Dedifferentiated amniotic fluid mesenchymal stem cell (primary cell): ENCODE measurements at regions not wholly inside any gene's neighbourhood (a gene's known extent, or its start where the extent isn't known, plus 50 kb on each side); places are given as distances from the start of the nearest gene placed in this dataset.
"Not testable (repeated sequence)": the region's sequence is repeated elsewhere in the genome, so short reads cannot be mapped to it uniquely, and the experiment has no call there.

Experiments used
- DNase-seq: peaks from one replicate; pipeline ENCODE4 v3.0.0-alpha.2; 2016; ENCODE audit errors: extremely low spot score

DNA sequence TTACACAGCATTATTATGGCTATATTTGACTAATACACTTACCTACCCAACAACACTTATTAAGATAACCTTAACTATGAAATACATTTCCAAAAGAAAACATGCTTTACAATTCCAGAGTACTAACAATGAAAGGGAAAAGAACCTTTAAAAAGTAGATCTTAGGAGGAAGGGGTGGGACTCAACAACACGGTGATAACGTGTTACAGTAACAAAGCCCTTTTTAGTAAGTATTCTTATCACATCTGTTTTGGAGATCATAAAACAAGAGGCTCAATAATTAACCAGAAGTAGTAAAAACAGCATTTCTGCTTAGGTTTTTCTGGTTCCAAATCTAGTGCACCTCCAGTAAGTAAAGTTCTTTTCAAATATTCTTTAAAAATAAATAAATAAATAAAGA, 202.1 kb upstream of the SLC7A11 start:
- no peak for DNase-seq

DNA sequence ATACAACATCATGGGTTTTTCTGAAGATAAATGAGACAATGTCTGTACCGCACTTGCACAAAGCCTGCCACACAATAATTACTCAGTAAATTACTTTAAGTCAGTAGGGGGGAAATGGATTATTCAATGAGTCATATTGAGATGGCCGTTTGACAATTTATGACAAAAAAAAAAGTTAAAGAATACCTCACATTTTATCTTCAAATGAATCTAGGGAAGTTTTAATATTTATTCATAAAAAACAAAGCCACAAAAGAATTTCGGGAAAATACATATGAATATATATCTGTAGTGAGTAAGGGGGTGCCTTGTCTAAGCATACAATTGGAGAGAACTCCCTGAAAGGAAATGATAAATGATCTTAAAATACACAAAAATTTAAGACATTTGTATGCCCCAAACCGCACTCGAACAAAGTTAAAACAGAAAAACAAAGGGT, 197.0 kb upstream of the SLC7A11 start:
- DNase-seq = no peak

DNA sequence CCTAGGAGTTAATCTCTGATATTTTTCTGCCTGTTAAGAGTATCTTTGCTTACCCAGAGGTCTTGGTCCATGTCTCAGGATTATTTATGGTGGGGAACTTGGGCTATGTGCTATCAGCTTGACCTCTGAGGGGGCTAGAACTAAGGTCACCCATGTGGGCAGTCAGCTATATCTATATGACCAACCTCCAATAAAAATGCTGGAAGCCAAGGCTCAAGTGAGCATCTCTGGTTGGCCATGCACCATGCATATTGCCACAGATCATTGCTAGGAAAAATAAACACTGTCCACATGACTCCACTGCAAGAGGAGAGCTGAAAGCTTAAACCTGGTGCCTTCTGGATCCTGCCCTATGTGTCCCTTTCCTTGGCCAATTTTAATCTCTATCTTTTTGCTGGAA, 196.5 kb upstream of the SLC7A11 start:
- DNase-seq = no peak

DNA sequence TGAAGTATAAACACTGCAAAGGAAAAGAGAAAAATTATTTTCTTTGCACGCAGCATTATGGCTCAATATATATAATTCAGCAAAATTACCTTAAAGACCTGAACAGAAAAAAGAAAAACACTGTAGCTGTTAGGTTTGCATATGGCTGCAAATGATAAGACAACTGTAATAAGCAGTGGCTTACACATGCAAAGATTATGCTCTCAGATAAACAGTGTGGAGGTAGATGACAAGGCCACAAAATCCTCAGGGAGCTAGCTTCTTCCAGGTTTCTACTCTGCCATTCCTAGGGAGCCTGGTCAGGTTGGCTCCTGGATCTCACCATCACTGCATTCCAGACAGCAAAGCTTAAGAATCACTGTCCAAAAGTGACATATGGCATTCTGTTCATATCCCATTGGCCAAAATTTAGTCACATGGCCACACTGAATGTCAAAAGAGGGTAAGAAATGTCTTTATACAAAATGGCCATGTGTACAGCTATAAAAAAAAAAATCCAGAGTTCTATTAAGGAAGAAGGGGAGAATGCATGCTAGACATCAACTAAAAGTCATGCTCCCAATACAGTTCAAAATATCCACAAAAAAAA, 195.2 kb upstream of the SLC7A11 start:
- DNase-seq = no peak

DNA sequence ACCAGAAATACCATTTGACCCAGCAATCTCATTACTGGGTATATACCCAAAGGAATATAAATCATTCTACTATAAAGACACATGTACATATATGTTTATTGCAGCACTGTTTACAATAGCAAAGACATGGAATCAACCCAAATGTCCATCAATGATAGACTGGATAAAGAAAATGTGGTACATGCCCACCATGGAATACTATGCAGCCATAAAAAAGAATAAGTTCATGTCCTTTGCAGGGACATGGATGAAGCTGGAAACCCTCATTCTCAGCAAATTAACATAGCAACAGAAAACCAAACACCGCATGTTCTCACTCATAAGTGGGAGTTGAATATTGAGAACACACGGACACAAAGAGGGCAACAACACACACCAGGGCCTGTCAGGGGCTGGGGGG, 193.6 kb upstream of the SLC7A11 start:
- not testable (repeated sequence) for DNase-seq

DNA sequence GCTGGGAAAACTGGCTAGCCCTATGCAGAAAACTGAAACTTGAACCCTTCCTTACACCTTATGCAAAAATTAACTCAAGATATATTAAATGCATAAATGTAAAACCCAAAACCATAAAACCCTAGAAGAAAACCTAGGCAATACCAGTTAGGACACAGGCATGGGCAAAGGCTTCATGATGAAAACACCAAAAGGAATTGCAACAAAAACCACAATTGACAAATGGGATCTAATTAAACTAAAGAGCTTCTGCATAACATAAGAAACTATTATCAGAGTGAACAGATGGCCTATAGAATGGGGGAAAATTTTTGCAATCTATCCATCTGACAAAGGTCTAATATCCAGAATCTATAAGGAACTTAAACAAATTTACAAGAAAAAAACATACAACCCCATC, 192.9 kb upstream of the SLC7A11 start:
- DNase-seq = not testable (repeated sequence)

DNA sequence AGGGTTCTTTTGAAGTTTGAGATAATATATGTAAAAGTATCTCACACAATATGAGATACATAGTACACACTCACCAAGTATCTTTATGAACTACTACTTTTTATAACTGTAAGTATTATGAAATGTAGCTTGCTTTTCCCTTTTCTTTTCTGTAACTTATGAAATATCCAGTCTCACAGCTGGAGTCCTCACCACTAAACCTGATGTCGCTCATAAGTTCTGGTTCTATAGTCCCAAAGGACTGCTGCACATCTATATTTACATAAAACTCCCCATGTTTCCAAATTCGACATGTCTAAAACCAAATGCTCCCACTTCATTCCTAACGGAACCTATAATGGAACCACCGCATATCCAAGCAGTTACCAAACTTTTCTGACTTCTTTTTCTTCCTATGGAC, 186.5 kb upstream of the SLC7A11 start:
- no peak for DNase-seq

DNA sequence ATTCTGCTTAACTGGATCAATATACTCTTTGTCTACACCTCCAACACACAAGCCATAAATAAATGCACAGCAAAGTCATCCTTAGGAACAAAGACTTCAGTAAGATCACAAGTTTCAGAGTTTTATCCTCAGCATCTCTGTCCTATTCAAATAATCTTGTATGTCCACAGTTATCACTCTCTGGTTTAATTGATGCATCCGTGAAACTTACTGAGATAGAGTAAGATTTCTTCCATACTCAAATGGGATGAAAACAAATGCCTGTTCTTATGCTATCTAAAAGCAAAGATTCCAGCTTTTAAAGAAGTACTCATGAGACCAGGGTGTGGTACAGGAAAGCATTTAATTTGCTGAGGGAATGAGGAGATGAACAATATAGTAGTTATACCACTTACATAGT, 184.6 kb upstream of the SLC7A11 start:
- DNase-seq = no peak

DNA sequence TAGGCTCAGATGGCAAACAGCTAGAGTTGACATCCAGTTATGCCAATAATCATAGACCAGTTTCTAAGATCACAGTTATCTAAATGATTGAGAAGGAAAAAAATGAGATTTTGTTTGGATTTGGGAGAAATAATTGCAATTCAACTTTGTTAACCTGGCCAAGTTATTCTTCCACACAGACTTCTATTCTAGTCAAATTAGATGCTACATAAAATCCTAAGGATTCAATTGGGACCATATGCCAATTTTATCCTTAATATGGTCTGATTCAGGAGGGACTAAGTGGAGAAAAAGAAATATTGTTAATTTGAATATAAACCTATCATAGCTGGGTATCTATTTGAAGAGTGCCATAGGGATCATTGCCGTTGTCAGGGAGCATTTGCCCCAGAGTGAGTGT, 178.3 kb upstream of the SLC7A11 start:
- DNase-seq = no peak

DNA sequence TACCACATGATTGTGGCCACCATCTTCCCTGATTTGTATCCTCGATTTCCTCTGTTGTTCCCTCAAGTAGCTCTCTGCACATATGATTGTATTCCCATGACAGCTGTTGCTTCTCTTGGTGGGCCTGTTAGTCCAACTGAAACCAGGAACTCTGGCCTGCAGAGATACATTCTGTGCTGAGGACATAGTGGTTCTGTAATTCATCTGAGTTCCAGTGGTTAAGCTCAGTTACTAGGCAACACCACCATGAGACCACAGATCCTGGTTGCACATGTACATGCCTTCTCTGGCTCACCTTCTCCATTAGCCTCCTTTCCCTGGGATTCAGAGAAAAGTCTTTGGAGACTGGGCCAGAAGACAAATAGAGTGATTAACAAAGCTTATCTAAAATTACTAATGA, 172.1 kb upstream of the SLC7A11 start:
- no peak for DNase-seq

DNA sequence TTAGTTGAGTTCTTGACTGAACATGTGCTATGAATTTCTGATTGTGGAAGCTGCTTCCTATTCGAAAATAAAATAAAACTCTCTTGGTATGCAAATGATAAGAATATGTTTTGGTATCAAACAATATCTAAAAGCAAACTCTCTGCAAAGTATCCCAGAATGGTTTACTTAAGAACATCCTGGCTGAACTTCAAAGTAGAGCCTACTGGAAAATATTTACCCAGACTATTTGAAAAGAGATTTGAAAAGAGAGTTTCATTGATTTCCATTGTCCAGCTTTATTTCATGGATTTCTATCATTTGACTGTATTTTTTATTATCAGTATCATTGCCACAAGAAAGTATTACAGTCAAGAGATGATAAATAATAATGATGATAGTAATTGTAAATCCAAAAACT, 171.1 kb upstream of the SLC7A11 start:
- no peak for DNase-seq

DNA sequence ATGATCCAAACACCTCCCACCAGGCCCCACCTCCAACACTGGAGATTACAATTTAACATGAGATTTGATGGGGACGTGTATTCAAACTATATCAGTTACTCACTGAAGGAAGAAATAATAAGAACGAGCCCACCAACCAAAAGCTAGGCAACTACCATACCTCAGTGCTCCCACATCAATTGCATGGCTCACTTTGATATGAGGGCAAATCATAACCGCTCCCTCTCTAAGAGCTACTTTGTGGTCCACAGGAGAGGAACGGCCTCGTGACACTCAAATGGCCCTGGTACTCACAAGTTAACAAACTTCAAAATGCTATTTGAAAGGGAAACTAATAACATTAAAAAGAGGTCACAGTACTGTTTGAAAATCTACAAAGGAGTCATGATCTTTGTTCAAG, 170.7 kb upstream of the SLC7A11 start:
- DNase-seq = no peak

DNA sequence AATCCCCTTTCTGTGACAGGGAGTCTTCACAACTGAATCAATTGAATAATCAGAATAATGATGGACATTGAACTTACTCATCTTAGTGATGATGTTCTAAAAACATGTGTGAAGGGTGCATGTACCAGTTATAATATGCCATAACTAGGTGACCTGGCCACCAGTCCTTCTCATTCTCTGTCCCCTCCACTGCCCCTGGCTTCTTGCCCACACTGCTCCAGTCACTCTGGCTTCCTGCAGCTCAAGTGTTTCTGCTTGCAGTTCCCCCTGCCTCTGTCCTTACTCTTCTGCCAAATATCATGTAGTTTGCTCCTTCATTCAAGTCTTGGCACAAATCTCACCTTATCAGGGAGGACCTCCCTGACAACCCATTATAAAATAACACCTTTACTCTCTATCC, 168.1 kb upstream of the SLC7A11 start:
- no peak for DNase-seq

DNA sequence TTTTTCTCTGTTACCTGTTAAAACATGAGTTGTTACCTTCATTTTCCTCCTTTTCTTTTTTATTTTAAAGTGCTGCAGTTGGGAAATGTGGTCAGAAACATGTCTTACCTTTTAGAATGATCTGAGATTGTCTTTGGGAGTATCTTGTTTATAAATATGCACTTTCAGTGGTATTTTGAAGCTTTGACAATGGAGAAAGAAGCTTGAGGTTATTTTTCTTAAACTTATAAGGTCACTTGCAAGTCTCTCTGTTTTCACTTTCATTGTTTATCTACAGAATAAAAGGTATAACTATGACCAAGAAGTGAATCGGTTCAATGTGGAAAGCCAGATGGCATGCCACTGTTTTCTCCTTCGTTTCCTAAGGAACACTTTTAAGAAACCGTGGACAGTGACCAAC, 167.5 kb upstream of the SLC7A11 start:
- no peak for DNase-seq

DNA sequence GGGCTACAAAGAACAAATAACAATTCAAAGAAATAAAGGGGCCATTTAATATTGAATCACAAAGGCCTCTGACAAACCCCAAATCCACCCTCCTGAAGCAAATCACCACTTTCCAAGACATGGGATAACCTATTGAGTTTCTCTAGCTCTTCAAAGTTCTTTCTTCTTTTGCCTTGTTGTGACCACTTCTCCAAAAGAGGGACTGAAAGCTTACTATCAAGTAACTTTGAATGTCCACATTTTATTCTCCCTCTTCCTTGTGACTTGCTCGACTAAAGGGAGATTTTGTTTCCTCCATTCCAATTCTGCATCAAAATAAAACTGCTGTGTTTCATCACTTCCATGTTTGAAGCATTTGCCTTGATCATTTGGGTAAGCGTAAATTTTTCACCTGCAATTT, 166.6 kb upstream of the SLC7A11 start:
- no peak for DNase-seq

DNA sequence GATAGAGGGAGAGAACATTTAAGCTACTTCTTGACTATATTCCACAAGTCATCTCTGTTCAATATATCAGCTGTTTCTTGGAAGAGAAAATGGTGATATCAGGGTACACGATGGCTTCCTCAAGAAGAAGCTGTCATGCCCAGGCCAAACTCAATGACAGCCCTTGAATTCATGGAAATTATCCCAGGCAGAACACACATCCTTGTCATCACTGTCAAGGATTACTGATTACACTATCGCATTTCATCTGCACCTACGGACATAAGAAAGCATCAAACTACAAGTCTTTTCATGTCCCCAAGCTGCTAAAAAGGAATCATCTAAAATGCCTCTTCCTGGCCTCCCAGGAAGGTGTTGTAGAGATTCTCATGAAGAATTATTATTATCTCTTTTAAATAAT, 165.2 kb upstream of the SLC7A11 start:
- no peak for DNase-seq

DNA sequence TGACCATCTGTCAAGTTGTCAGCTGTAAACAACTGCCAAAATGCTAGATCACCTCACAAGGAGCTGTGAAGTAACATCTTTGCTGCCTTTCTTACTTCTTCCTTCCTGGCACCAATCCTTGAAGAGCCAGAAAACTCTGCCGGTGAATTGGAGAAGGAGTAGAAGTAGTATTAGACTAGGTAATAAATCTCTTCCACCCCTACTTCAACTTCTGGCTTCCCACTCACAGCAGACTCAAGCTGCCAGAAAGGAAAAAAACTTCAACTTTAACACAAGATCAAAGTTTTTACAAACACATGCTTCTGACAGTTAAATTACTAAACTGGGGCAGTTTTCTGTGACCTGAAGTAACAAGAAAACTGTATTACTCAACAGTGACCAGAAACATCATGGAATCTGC, 164.7 kb upstream of the SLC7A11 start:
- no peak for DNase-seq

DNA sequence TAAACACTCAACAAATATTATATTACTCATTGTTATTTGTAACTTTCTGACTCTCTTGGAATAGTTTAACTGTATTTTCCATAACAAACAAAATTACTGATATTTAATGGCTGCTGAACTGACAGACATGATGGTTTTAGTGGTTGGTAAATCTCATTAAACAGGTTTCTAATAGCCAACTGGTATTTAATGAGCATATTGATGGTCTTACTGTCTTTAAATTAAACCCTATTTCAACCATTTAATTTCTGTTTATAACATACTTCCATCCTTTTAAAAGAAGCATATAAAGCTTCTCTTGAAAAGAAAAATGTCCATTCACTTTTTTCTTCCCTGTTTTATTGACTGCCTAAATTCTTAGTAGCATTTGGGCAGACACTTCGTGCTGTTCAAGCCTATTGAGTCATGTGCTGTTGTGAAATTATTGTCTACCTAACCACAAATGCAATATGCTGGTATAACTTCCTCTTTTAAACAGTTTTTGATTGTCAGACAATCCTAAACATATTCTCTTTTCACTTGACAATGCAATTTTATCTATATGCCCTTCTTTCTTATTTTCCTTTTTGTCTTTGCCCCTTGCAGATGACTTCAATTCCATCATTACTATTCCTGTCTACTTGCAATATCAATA, 163.9 kb upstream of the SLC7A11 start:
- DNase-seq = peak; percentile 32

DNA sequence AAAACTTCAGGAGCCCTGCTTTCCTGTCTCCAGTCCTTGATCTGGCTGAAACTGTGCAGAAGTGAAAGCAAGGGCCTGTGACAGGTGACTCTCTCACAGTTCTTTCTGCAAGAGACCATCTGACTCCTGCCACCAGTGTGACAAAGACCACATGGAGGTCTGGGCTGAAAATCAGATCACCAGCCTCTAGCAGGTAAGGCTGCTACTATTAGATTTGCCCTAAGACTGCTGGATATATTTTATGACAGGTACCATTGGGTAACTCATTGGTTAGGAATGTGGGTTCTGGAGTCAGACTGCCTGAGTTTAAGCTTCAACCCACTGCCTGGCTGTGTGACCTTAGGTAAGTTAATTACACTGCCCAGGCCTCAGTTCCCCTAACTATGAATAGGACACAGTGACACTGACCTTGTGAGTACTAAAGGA, 163.3 kb upstream of the SLC7A11 start:
- DNase-seq = no peak

DNA sequence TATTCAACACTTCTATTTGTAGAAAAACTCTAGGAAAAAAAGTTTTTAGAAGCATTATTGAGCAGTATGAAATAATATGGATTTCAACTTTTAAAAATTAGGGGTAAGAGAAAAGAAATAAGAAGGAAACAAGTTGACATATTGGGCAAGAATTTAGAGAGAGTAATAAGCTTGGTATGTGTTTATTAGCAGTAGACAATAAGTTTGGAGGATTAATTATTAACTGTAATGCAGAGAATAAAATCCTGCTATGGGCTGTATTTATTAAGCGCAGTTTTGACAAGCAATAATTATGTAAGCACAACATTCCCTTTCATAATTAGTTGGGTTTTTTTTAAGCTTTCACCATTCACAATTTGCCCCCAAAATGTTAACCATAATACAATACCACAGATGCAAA, 162.7 kb upstream of the SLC7A11 start:
- no peak for DNase-seq

DNA sequence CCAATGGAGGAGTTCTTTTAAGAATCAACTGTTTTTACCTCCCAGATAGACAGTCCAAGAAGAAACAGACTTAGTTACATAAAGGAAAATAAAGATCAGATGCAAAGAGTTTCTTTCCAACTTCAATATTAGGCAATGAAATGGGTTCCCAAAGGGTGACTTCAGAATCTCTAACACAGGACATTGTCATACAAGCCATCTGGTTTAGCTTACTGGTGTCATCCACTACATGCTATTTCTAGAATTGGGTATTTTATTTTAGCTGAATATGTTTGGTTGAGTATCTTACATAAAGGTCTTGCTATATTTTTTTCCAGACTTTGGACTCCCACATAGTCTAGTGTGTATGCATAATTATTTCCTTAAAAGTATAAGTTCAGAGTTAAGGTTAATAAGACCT, 162.1 kb upstream of the SLC7A11 start:
- DNase-seq = no peak

DNA sequence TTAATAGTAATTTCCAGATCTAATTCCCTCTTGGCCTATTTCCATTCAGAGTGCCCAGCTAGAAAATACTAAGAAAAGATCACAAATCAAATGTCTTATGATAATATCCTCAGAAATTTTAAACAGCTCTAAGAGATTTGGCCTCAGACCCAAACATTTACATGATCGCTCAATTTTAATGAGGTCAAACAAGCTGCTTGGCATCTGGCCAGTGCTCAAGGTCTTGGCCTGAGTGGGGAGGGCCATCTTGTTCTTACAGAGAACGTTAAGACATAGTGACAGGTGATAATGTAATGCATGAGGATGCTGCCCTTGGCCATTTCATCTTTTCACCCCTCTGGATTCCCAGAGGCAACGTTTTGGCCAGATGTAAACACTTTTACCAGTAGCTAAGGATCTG, 159.2 kb upstream of the SLC7A11 start:
- DNase-seq = no peak

DNA sequence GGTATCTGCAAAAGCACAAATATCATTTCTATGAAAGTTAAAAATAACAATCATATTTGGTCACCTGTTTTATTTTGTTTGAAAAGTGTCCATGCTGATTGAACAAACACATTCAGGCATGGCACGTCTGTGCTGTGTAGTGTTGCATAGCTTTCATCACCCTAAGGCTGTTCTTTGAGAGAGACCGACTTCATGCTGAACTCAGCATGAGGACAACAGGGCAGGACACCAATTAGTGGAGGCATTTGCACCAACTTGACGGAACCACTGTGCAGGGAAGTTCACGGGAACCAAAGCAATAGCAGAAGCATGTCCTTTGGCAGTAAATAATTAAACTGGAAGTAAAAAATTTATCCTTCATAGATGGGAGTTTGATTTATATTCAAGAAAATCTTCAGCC, 158.4 kb upstream of the SLC7A11 start:
- no peak for DNase-seq

DNA sequence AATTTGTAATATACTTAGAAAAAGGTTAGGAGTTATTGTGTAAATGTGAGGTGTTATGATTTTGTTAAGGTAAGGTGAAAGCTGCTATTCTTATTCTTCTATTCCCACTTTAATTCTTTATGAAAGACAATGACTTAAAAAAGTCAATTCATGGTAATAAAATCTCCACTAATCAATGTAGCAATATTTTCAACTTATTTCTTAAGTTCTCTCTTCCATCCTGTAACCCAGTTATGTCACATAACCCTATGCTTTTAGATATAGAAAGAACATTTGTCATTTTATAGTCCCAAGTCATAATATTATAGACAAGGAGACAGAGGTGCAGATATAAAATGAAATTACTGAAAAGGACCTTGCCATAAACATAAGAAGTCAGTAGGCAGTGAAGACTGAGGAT, 157.9 kb upstream of the SLC7A11 start:
- no peak for DNase-seq
